ENCODE measurements at regions not wholly inside any gene's neighbourhood (a gene's known extent, or its start where the extent isn't known, plus 50 kb on each side); places are given as distances from the start of the nearest gene placed in this dataset.

- Histone ChIP-seq H3K4me2 (ENCODE audit: low read length) (no peak overlapping the region), H3K27me3 (ENCODE audit: insufficient read depth, low read length) (no peaks in the 10 kb centered on the region), H4K20me1 (ENCODE audit: insufficient read depth) (no peaks in the 10 kb centered on the region; the same call in 1 of the 2 replicates), H2AFZ (ENCODE audit: low read depth, low read length, poor library complexity, severe bottlenecking) (no peak overlapping the region), H3K9me2 (ENCODE audit: insufficient read depth) (0 out of 2 replicates have a peak, but pooled peaks cover 3% of the 10 kb centered on the region), H3K36me3 (ENCODE audit: control insufficient read depth in 1 of 2, insufficient read depth in 2 of 2, low read length in 2 of 2) (no peaks in the 10 kb centered on the region), H3K27ac (ENCODE audit: low read depth, low read length) (no peak overlapping the region), H3K9ac (ENCODE audit: low read length) (no peak overlapping the region), H3K9me3 (ENCODE audit: control insufficient read depth in 1 of 2, insufficient read depth in 1 of 2, low read depth in 1 of 2, low read length in 2 of 2) (no peaks in the 10 kb centered on the region), H3K4me1 (ENCODE audit: control insufficient read depth in 1 of 2, insufficient read depth in 2 of 2, low read length in 2 of 2) (no peaks in the 10 kb centered on the region), H3K79me2 (ENCODE audit: insufficient read depth, low read length) (no peaks in the 10 kb centered on the region), H3K4me3 (replicated peaks in 1 of 2; ENCODE audit: low read depth in 1 of 2, low read length in 2 of 2) (no peak overlapping the region)
- ChIA-PET RAD21 (ENCODE audit: low non-redundant PET in 1 of 2, low total read pairs in 2 of 2, uncharacterized antibody in 2 of 2, unreplicated experiment in 2 of 2) (no interaction called here), POLR2A (no interaction called here), CTCF (no interaction called here)
- BruUV-seq (replicated peaks): no TSS peak
- DNase-seq (ENCODE audit: low read depth, low spot score) (no peak), ATAC-seq (no peak)
- intact Hi-C loops (cut with micrococcal nuclease): no loop called here
- TF ChIP-seq JUND (IDR thresholded peaks at IDR 0.05) (no peak), MAX (IDR thresholded peaks at IDR 0.05) (no peak), ATF3 (IDR thresholded peaks at IDR 0.05) (no peak), FOSL1 (IDR thresholded peaks at IDR 0.05; ENCODE audit: low read depth) (no peak), CBX3 (IDR thresholded peaks at IDR 0.05; ENCODE audit: low read depth) (no peak), ZFX (IDR thresholded peaks at IDR 0.05) (no peak), YY1 (IDR thresholded peaks at IDR 0.05; ENCODE audit: extremely low read depth, insufficient replicate concordance, low read depth, low read length) (no peak), SP1 (IDR thresholded peaks at IDR 0.05; ENCODE audit: low read depth) (no peak), EZH2phosphoT487 (IDR thresholded peaks at IDR 0.05; ENCODE audit: borderline replicate concordance) (no peak), REST (IDR thresholded peaks at IDR 0.05; ENCODE audit: low read depth) (no peak), SRF (IDR thresholded peaks at IDR 0.05; ENCODE audit: low read depth) (no peak)
Measured at GRCh38 chr2:185473838-185474237, 264.8 kb upstream of the FSIP2 start.

Measured in HCT116 (cell line).